DOHH2 (cell line): ENCODE measurements at regions not wholly inside any gene's neighbourhood (a gene's known extent, or its start where the extent isn't known, plus 50 kb on each side); places are given as distances from the start of the nearest gene placed in this dataset.

Experiments
- EZH2phosphoT487 ChIP-seq: fragments of 200-600 bp; sonication (generic); IDR thresholded peaks from 2 replicates; pipeline ENCODE4 v1.6.1; 2017; ENCODE audit warnings: borderline replicate concordance, mild to moderate bottlenecking, antibody characterized with exemption, low read length, moderate library complexity, mixed read lengths
- TF ChIP-seq, protein P1 (sequence below): fragments of 200-600 bp; sonication (generic); IDR thresholded peaks from one replicate; pipeline ENCODE4 v1.5.1; 2014; ENCODE audit warnings: antibody characterized with exemption, mild to moderate bottlenecking, low read depth, low read length; ENCODE audit not compliant: poor library complexity, severe bottlenecking

DNA sequence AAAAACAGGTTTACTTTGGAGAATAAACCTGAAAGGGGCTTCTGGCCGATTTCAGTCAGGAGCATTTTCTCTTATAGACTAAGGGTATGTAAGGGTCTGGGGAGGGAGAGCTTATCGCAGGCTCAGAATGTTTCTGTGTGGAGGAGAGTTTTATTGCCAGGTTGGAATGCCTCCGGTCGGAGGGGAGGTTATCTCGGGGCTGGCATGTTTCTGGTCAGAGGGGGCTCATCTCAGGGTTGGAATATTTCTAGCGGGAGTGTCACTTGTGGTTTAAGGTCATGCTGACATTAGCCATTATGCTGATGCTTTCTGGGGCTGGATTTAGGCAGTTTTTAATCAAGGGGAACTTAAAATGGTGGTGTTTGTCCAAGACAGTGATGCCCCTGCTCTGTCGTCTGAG is 333.6 kb downstream of the METTL4 start:
- TF ChIP-seq, protein P1, sequence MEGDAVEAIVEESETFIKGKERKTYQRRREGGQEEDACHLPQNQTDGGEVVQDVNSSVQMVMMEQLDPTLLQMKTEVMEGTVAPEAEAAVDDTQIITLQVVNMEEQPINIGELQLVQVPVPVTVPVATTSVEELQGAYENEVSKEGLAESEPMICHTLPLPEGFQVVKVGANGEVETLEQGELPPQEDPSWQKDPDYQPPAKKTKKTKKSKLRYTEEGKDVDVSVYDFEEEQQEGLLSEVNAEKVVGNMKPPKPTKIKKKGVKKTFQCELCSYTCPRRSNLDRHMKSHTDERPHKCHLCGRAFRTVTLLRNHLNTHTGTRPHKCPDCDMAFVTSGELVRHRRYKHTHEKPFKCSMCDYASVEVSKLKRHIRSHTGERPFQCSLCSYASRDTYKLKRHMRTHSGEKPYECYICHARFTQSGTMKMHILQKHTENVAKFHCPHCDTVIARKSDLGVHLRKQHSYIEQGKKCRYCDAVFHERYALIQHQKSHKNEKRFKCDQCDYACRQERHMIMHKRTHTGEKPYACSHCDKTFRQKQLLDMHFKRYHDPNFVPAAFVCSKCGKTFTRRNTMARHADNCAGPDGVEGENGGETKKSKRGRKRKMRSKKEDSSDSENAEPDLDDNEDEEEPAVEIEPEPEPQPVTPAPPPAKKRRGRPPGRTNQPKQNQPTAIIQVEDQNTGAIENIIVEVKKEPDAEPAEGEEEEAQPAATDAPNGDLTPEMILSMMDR = no peak
- TF ChIP-seq EZH2phosphoT487 = no peak
